ENCODE measurements at regions not wholly inside any gene's neighbourhood (a gene's known extent, or its start where the extent isn't known, plus 50 kb on each side); places are given as distances from the start of the nearest gene placed in this dataset.
A peak's percentile ranks its signal among the peaks of the same experiment; 100 is the strongest.
"Not testable (repeated sequence)": the region's sequence is repeated elsewhere in the genome, so short reads cannot be mapped to it uniquely, and the experiment has no call there.

DNA sequence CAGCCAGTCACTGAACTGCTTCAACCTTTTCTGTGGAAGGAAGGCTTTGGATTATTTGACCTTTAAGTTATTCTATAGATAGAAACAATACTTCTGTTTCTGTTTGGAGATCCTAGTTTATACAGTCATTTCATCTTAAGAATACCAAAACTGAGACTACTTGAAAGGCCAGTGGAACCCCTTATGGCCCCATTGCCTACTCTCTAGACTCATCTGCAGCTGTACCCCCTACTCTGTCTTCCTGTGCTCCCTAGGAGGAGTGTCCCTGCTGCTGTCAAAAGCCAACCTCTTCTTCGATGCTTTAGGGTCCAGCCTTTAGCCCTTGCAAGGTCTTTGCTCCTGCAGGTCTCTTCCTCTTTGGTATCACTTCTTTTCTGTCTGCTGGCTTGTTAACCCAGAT lies 169.6 kb downstream of the EDEM1 start:
- DNase-seq (ENCODE audit: low read depth, low spot score), result no peak

DNA sequence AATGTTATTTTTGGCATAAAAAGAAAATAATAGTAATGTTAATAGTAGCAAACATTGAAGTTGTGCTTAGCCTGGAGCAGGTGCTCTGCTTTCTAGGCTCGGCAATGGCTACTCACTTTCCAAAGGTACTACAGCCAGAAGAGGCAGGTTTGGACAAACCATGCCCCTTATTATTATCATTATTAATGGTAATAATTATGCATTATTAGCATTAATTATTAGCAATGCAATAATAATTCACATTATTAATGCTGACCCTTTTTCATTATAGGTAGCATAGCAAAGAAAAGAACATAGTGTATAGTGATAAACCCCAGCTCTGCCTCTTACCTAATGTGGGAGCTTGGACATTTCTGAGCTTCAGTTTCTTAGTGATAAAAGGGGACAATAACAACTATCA lies 171.4 kb downstream of the EDEM1 start:
- DNase-seq (ENCODE audit: low read depth, low spot score), result no peak

- DNase-seq (ENCODE audit: low read depth, low spot score), result no peak
Observed at GRCh38 chr3:5360453-5360852, 172.9 kb downstream of the EDEM1 start.

DNA sequence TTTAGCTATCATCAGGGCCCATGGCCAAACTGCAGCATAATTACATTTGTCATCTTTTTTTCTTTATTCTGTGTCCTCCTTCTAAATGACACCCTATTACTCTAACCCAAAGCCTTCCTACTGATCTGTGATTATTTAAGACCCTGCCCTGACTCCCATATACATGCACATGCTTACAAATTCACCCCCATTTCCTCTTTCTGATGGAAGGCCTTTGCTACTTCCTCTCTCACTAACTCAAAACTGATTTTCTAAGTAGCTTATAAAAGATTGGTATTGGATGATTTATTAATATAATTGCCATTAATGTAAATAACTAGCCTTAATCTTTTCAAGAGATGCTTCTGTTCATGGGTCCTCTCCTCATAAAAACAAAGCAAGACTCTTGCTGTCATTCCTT lies 179.2 kb downstream of the EDEM1 start:
- DNase-seq (ENCODE audit: low read depth, low spot score), result no peak

GRCh38 chr3:5371555-5371954 lies 184.0 kb downstream of the EDEM1 start:
- not testable (repeated sequence) for DNase-seq (ENCODE audit: low read depth, low spot score)

- no peak for DNase-seq (ENCODE audit: low read depth, low spot score)
Observed at GRCh38 chr3:5376761-5377160, 189.3 kb downstream of the EDEM1 start.

GRCh38 chr3:5379266-5379665 lies 191.8 kb downstream of the EDEM1 start:
- not testable (repeated sequence) for DNase-seq (ENCODE audit: low read depth, low spot score)

GRCh38 chr3:5383486-5384263 lies 196.2 kb downstream of the EDEM1 start:
- DNase-seq (ENCODE audit: low read depth, low spot score), result not testable (repeated sequence)

DNA sequence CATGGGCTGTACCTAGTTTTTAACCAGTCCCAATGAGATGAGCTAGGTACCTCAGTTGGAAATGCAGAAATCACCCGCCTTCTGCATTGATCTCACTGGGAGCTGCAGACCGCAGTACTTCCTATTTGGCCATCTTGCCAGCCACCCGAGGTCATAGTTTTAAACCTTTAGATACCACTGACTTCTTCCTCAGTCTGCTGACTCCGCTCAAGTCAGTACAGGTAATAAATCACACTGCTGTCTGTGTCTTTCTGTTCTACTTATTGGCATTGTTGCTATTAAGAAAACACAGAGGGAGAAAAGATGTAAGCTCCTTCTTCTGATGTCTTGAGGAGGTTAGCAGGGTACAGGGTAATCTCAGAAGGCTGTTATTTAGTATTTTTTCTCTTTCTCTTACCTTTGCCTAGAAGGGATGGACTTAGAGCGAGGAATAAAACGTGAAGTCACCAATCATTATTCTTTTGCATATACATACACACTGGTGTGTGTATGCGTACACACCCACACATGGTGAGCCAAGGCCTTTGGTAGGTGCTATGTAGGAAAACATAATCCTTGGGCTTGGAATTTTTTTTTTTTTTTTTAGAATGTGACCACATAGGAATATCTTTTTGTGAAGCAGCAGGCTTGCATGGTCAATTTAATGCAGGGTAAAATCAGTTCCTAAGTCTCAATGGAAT lies 197.2 kb downstream of the EDEM1 start:
- no peak for DNase-seq (ENCODE audit: low read depth, low spot score)

- DNase-seq (ENCODE audit: low read depth, low spot score), result no peak
Observed at GRCh38 chr3:5388091-5388490, 200.6 kb downstream of the EDEM1 start.

GRCh38 chr3:5389057-5389456 lies 201.6 kb downstream of the EDEM1 start:
- no peak for DNase-seq (ENCODE audit: low read depth, low spot score)

DNA sequence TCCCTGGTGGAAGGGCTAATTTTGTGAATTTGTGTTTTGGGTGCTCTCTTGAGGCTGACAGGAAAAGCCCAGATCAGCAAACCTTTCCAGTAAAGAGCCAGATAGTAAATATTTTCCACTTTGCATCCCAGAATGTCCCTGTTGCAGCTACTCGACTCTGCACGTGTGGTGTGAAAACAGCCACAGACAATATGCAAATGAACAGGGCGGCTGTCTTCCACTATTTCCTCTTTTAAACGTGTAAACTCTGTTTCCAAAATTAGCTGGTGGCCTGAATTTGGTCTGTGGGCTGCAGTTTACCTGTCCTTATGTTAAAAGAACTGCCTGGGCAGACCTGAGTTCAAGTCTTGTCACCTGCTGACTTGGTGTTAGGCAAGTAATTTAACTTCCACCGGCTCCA lies 202.7 kb downstream of the EDEM1 start:
- DNase-seq (ENCODE audit: low read depth, low spot score), result no peak

DNA sequence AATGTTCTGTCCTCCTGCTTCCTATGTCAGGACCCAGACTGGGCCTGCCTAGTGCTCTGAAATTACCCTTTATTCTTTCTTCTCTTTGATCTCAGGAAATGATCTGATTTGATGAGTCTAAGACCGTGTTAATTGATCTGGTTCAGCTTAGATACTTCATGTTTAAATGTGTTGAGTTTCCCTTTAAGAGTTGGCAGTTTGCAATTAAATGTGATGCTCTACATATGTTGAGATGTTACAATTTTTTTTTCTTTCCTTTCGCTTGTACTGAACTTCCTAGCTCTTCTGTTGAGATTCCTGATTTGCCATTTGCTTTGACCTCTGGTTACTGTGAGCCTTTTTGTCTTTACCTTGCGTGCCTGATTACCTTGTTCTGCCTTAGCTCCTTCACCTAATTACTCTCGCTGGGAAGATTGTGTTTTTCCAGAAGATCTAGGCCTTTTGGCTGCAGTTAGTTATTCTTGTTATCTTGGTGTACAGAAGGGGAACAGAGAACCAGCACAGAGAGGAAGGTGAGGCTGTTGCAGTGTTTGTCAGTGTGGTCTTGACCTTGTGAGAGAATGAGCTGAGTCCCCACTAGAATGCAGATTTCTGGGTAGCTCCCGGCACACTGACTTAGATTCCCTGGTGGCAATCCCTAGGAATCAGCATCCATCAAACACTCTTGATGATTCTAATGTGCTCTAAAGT lies 203.6 kb downstream of the EDEM1 start:
- no peak for DNase-seq (ENCODE audit: low read depth, low spot score)

- DNase-seq (ENCODE audit: low read depth, low spot score), result no peak
Observed at GRCh38 chr3:5401002-5401401, 213.5 kb downstream of the EDEM1 start.

- DNase-seq (ENCODE audit: low read depth, low spot score), result no peak
Observed at GRCh38 chr3:5404718-5405117, 217.2 kb downstream of the EDEM1 start.

DNA sequence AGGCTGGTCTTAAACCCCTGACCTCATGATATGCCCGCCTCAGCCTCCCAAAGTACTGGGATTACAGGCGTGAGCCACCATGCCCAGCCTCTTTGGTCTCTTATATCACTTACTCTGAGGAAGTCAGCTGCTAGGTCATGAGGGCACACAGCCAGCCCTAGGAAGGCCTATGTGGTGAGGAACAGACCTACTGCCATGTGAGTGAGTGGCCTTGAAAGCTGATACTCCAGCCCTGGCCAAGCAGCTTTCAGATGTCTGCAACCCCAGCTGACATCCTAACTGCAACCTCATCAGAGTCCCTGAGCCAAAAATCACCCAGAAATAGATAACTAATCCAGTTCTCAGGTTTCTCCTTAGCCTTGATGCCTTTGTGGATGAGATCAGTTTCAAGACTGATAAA lies 224.3 kb downstream of the EDEM1 start:
- DNase-seq (ENCODE audit: low read depth, low spot score), result no peak

DNA sequence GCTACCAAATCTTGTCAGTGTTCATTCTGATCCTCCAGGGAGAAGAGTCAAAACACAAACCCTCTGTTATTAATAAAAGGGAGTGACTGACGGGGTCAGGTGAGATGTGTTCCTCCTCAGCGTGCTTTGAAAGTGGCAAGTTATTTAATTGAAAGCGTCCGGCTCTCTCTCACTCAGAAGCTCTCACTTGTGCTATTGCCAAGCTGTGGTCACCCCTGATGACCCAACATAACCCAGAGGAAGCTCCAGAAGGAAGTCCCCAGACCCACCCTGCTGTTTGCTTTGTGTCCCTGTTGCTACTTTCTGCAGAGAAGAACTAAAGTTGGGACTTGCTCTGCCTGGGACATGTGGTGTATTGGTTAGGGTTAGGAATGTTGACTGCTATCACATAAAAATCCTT lies 235.6 kb downstream of the EDEM1 start:
- DNase-seq (ENCODE audit: low read depth, low spot score), result no peak

- no peak for DNase-seq (ENCODE audit: low read depth, low spot score)
Observed at GRCh38 chr3:5423523-5423922, 236.0 kb downstream of the EDEM1 start.

DNA sequence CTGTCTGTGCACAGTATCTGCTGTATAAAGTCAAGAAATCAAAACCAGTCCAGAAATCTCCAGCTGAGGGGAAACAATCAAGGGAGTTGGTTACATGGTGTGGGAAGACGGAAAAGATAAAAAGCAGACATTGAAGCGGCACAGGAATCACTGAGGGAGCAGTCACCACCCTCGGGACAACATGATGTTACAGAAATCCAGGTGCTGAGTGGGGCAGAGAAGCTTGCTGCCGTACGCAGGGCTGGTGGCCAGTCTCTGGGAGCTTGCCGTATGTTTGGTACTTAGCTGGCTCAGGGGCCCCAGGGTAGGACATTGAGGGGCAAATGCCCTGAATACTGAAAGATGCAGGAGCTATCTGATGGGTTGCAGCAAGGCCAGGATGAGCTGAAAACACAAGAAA lies 237.9 kb downstream of the EDEM1 start:
- DNase-seq (ENCODE audit: low read depth, low spot score), result no peak

GRCh38 chr3:5426094-5426883 lies 238.8 kb downstream of the EDEM1 start:
- peak; percentile 23 for DNase-seq (ENCODE audit: low read depth, low spot score)

- no peak for DNase-seq (ENCODE audit: low read depth, low spot score)
Observed at GRCh38 chr3:5427021-5427420, 239.5 kb downstream of the EDEM1 start.

- DNase-seq (ENCODE audit: low read depth, low spot score), result no peak
Observed at GRCh38 chr3:5427938-5428337, 240.4 kb downstream of the EDEM1 start.

All from activated CD4-positive, CD25-positive, alpha-beta regulatory T cell treated with anti-CD3 and anti-CD28 coated beads, Interleukin-2, amount 50 U/mL, for 16 hours (primary cell).